ENCODE measurements at regions not wholly inside any gene's neighbourhood (a gene's known extent, or its start where the extent isn't known, plus 50 kb on each side); places are given as distances from the start of the nearest gene placed in this dataset.

DNA sequence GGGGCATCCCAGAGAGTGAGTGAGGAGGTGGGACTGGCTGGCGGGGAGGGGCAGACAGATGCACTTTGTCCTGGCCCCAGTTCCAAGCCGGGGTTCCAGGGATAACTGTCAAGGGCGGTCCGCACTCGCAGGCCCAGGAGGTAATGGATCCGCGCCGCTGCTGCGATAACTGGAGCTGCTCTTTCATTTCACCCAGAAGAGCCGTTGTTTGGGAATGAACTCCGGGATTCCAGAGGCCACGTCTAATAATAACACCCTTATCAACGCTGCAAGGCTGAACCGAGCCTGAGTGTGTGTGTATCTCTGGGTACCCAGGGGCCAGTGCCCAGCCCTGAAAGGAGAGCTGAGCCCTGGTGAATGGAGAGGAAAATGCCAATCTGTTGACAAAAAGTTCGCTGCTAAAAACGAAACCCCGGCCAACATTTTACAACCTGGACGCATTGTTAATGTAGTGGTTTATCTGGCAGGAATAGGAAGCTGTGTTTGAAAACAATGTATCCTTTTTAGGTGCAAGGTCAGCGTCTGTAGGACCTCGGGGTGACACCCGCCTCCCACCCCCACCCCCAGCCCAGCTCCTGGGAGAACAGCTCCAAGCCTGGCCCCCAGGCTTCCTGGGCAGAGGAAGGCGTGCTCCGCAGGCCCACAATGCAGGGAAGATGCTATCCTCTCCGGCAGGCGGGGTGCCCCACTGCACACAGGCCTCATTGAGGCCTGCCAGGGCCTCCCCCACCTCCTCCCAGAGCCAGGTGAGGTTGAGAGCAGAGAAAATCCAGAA, 119.7 kb downstream of the PROX1 start:
- H3K9me3 Mint-ChIP-seq, result no peaks in the 10 kb centered on the region; the same call in 2 of the 3 replicates
- Histone ChIP-seq H3K4me3 (no peak overlapping the region), H4K20me1 (replicated peaks; ENCODE audit: insufficient read depth) (no peaks in the 10 kb centered on the region), H3K79me2 (replicated peaks; ENCODE audit: insufficient read depth) (no peaks in the 10 kb centered on the region), H3K27me3 (ENCODE audit: insufficient read depth) (no peaks in the 10 kb centered on the region), H3F3A (replicated peaks; ENCODE audit: low read depth) (no peaks in the 10 kb centered on the region), H3K4me2 (no peak overlapping the region), H3K4me1 (ENCODE audit: insufficient read depth) (peaks cover 4% of the 10 kb centered on the region; the same call in 1 of the 2 replicates), H3K36me3 (ENCODE audit: insufficient read depth) (no peaks in the 10 kb centered on the region), H3K9me2 (ENCODE audit: insufficient read depth) (peaks cover 9% of the 10 kb centered on the region; the same call in 1 of the 2 replicates), H3K27ac (ENCODE audit: low read depth) (no peak overlapping the region), H2AFZ (peak overlapping the region; percentile 91)
- no peak for TF ChIP-seq ZNF331 (CRISPR knock-in tag; IDR thresholded peaks at IDR 0.05; ENCODE audit: low read depth)
- TF ChIP-seq NANOG (IDR thresholded peaks at IDR 0.05; ENCODE audit: borderline replicate concordance), result no peak
- TF ChIP-seq, protein P1, sequence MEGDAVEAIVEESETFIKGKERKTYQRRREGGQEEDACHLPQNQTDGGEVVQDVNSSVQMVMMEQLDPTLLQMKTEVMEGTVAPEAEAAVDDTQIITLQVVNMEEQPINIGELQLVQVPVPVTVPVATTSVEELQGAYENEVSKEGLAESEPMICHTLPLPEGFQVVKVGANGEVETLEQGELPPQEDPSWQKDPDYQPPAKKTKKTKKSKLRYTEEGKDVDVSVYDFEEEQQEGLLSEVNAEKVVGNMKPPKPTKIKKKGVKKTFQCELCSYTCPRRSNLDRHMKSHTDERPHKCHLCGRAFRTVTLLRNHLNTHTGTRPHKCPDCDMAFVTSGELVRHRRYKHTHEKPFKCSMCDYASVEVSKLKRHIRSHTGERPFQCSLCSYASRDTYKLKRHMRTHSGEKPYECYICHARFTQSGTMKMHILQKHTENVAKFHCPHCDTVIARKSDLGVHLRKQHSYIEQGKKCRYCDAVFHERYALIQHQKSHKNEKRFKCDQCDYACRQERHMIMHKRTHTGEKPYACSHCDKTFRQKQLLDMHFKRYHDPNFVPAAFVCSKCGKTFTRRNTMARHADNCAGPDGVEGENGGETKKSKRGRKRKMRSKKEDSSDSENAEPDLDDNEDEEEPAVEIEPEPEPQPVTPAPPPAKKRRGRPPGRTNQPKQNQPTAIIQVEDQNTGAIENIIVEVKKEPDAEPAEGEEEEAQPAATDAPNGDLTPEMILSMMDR (conservative IDR thresholded peaks at IDR 0.05; ENCODE audit: low read depth in 2 of 2), result no peak
- TF ChIP-seq, protein P2, sequence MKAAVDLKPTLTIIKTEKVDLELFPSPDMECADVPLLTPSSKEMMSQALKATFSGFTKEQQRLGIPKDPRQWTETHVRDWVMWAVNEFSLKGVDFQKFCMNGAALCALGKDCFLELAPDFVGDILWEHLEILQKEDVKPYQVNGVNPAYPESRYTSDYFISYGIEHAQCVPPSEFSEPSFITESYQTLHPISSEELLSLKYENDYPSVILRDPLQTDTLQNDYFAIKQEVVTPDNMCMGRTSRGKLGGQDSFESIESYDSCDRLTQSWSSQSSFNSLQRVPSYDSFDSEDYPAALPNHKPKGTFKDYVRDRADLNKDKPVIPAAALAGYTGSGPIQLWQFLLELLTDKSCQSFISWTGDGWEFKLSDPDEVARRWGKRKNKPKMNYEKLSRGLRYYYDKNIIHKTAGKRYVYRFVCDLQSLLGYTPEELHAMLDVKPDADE (IDR thresholded peaks at IDR 0.05), result no peak
- TF ChIP-seq EZH2phosphoT487 (IDR thresholded peaks at IDR 0.05; ENCODE audit: unreplicated experiment), result no peak
- TF ChIP-seq CREB1 (CRISPR knock-in tag; IDR thresholded peaks at IDR 0.05; ENCODE audit: low read depth), result no peak
- no peak for TF ChIP-seq STAT1 (IDR thresholded peaks at IDR 0.05; ENCODE audit: unreplicated experiment)
- no peak for TF ChIP-seq EZH2 (IDR thresholded peaks at IDR 0.05; ENCODE audit: low read depth, unreplicated experiment)
- TF ChIP-seq, protein P3, sequence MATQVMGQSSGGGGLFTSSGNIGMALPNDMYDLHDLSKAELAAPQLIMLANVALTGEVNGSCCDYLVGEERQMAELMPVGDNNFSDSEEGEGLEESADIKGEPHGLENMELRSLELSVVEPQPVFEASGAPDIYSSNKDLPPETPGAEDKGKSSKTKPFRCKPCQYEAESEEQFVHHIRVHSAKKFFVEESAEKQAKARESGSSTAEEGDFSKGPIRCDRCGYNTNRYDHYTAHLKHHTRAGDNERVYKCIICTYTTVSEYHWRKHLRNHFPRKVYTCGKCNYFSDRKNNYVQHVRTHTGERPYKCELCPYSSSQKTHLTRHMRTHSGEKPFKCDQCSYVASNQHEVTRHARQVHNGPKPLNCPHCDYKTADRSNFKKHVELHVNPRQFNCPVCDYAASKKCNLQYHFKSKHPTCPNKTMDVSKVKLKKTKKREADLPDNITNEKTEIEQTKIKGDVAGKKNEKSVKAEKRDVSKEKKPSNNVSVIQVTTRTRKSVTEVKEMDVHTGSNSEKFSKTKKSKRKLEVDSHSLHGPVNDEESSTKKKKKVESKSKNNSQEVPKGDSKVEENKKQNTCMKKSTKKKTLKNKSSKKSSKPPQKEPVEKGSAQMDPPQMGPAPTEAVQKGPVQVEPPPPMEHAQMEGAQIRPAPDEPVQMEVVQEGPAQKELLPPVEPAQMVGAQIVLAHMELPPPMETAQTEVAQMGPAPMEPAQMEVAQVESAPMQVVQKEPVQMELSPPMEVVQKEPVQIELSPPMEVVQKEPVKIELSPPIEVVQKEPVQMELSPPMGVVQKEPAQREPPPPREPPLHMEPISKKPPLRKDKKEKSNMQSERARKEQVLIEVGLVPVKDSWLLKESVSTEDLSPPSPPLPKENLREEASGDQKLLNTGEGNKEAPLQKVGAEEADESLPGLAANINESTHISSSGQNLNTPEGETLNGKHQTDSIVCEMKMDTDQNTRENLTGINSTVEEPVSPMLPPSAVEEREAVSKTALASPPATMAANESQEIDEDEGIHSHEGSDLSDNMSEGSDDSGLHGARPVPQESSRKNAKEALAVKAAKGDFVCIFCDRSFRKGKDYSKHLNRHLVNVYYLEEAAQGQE (IDR thresholded peaks at IDR 0.05; ENCODE audit: unreplicated experiment), result no peak
- no peak for TF ChIP-seq POLR2AphosphoS5 (IDR thresholded peaks at IDR 0.05; ENCODE audit: low read depth)
- TF ChIP-seq, protein P4, sequence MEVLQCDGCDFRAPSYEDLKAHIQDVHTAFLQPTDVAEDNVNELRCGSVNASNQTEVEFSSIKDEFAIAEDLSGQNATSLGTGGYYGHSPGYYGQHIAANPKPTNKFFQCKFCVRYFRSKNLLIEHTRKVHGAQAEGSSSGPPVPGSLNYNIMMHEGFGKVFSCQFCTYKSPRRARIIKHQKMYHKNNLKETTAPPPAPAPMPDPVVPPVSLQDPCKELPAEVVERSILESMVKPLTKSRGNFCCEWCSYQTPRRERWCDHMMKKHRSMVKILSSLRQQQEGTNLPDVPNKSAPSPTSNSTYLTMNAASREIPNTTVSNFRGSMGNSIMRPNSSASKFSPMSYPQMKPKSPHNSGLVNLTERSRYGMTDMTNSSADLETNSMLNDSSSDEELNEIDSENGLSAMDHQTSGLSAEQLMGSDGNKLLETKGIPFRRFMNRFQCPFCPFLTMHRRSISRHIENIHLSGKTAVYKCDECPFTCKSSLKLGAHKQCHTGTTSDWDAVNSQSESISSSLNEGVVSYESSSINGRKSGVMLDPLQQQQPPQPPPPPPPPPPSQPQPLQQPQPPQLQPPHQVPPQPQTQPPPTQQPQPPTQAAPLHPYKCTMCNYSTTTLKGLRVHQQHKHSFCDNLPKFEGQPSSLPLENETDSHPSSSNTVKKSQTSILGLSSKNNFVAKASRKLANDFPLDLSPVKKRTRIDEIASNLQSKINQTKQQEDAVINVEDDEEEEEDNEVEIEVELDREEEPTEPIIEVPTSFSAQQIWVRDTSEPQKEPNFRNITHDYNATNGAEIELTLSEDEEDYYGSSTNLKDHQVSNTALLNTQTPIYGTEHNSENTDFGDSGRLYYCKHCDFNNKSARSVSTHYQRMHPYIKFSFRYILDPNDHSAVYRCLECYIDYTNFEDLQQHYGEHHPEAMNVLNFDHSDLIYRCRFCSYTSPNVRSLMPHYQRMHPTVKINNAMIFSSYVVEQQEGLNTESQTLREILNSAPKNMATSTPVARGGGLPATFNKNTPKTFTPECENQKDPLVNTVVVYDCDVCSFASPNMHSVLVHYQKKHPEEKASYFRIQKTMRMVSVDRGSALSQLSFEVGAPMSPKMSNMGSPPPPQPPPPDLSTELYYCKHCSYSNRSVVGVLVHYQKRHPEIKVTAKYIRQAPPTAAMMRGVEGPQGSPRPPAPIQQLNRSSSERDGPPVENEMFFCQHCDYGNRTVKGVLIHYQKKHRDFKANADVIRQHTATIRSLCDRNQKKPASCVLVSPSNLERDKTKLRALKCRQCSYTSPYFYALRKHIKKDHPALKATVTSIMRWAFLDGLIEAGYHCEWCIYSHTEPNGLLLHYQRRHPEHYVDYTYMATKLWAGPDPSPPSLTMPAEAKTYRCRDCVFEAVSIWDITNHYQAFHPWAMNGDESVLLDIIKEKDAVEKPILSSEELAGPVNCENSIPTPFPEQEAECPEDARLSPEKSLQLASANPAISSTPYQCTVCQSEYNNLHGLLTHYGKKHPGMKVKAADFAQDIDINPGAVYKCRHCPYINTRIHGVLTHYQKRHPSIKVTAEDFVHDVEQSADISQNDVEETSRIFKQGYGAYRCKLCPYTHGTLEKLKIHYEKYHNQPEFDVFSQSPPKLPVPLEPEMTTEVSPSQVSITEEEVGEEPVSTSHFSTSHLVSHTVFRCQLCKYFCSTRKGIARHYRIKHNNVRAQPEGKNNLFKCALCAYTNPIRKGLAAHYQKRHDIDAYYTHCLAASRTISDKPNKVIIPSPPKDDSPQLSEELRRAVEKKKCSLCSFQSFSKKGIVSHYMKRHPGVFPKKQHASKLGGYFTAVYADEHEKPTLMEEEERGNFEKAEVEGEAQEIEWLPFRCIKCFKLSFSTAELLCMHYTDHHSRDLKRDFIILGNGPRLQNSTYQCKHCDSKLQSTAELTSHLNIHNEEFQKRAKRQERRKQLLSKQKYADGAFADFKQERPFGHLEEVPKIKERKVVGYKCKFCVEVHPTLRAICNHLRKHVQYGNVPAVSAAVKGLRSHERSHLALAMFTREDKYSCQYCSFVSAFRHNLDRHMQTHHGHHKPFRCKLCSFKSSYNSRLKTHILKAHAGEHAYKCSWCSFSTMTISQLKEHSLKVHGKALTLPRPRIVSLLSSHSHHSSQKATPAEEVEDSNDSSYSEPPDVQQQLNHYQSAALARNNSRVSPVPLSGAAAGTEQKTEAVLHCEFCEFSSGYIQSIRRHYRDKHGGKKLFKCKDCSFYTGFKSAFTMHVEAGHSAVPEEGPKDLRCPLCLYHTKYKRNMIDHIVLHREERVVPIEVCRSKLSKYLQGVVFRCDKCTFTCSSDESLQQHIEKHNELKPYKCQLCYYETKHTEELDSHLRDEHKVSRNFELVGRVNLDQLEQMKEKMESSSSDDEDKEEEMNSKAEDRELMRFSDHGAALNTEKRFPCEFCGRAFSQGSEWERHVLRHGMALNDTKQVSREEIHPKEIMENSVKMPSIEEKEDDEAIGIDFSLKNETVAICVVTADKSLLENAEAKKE (CRISPR knock-in tag; IDR thresholded peaks at IDR 0.05), result no peak
- no peak for TF ChIP-seq JUNB (IDR thresholded peaks at IDR 0.05; ENCODE audit: unreplicated experiment)
- TF ChIP-seq ZNF114 (CRISPR knock-in tag; IDR thresholded peaks at IDR 0.05), result no peak
- ATAC-seq, result peak; percentile 79
- H3K4me1 Mint-ChIP-seq, result peaks cover 15% of the 10 kb centered on the region; the same call in 2 of the 3 replicates
- peak; percentile 13 for DNase-seq (ENCODE audit: low spot score)
- no peaks in the 10 kb centered on the region for H3K27me3 Mint-ChIP-seq (ENCODE audit: insufficient read depth, low read depth, poor library complexity)
- H3K36me3 Mint-ChIP-seq (ENCODE audit: low read depth), result no peaks in the 10 kb centered on the region
- no peak overlapping the region for H3K27ac Mint-ChIP-seq
- no peak overlapping the region for H3K4me3 Mint-ChIP-seq

Data from GM23338 (cell line).